GM19043 (cell line): ENCODE measurements at regions not wholly inside any gene's neighbourhood (a gene's known extent, or its start where the extent isn't known, plus 50 kb on each side); places are given as distances from the start of the nearest gene placed in this dataset.

Experiments used
- ATAC-seq: cut with Tn5 transposase; IDR thresholded peaks from one replicate; pipeline ENCODE4 v1.9.1; 2021; ENCODE audit warnings: low read depth; ENCODE audit not compliant: unreplicated experiment

DNA sequence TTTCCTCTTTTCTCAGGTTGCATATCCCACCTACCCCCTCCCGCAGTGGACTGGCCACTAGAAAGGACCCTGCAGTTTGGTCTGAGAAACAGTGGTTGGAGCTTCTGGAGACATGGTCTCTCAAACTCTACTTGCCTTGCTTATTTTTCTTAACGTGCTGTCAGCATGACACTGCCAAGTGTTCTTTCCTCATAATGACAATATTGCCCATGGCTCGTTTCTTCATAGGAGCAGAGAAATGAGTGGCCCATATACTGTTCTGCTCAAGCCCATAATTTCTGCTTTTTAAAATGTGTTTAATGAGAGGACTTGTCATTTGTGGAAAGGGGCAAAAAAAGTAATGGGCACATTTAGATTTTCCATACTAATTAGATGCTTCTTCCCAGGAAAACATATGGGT lies 828.7 kb downstream of the BCL11A start:
- no peak for ATAC-seq

DNA sequence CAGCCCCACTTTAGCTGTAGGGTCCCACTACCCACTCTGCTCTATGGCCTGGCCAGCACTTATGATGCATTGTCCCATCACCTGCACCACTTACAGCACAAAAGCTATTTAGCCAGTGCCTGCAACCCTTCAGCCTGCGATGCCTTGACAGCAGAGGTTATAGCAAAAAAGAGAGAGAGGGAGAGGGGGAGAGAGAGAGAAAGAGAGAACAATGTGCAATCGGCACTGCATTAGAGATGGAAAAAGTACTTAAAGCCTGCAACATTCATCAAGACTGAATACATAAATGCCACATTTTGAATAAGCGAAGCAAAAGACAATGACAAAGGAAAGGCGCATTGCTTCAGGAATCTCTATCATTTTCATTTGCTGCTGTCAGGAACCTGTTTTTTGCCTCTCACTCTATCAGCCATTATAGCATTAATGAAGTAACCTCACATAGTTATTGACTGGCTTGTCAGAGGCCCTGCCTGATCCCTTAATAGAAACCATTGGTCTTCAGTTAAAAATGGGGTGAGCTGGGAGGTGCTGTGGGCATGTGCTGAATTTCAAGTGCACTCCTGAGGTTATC lies 833.1 kb downstream of the BCL11A start:
- ATAC-seq: no peak

DNA sequence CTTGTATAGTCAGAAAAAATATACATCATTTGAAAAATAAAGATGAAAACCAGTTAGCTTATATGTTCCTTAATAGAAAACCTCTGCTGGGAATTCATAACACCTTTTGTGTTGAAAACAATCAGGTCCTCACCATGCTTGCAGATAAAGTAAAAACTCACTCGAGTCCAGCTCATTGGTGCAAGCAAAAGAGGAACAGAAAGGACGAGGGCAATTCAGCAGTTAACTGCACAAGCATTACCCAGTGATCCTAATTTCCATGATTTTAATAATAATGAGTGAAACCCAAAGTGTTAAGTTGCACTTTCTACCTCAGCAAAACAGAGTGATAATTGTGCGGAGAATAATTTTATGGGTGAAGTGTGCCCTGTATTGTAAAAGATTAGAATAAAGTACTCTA lies 839.9 kb downstream of the BCL11A start:
- no peak for ATAC-seq

DNA sequence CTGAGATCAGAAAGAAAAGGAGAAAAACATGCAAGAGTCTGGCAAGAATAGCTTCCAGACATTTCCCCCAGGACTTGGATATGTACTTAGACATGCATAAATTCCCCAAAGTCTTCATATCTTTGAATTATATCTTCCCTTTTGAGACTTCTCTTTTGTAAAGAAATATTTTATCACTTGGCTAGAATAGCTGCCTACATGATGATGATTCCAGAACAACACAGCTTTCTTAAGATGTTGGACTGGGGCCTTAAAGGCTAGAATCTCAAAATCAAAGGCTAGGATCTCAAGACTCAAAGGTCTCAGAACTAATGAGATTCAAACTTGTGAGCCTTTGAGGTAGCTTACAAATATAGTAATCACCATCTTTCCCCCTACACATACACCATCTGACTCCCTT lies 842.3 kb downstream of the BCL11A start:
- no peak for ATAC-seq

DNA sequence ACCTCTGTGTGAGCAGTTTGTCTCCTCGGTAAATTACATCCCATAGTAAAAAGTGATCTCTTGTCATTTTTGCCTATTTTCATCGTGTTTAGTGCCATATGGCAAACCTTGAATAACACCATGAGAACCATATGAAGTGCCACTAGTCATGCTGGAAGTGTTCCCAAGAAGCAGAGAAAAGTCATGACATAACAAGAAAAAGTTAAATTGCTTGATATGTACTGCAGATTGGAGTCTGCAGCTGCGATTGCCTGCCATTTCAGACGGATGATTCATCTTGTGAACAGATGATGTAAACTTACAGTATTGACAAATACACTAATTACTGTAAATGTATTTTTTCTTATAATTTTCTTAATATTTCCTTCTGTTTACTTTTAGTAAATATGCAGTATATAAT lies 846.7 kb downstream of the BCL11A start:
- no peak for ATAC-seq

DNA sequence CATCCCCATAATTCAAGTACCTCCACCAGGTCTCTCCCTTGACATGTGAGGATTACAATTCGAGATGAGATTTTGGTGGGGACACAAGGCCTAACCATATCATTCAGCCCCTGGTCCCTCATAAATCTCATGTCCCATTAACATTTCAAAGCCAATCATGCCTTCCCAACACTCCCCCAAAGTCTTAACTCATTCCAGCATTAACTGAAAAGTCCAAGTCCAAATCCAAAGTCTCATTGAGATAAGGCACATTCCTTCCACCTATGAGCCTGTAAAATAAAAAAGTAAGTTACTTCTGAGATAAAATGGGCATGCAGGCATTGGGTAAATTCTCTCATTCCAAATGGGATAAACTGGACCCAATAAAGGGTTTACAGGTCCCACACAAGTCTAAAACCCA lies 849.7 kb downstream of the BCL11A start:
- ATAC-seq: no peak

DNA sequence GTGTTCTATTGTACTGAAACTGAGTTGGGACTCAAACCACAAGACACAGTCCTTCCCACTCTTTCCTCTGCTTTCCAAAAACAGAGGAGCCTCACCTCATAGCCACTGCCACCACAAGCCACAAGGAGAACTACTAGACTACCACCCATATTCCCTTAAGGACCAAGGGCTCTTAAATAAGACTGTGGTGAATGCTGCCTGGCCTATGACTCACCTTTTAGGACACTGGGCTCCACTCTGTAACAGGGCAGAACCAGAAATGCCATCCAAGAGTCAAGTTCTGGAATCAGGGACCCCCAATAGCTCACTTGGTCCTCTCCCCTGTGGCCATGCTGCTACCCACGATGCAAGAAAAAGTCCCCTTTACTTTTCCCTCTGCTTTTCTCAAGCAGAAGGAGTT lies 851.4 kb downstream of the BCL11A start:
- ATAC-seq: no peak

DNA sequence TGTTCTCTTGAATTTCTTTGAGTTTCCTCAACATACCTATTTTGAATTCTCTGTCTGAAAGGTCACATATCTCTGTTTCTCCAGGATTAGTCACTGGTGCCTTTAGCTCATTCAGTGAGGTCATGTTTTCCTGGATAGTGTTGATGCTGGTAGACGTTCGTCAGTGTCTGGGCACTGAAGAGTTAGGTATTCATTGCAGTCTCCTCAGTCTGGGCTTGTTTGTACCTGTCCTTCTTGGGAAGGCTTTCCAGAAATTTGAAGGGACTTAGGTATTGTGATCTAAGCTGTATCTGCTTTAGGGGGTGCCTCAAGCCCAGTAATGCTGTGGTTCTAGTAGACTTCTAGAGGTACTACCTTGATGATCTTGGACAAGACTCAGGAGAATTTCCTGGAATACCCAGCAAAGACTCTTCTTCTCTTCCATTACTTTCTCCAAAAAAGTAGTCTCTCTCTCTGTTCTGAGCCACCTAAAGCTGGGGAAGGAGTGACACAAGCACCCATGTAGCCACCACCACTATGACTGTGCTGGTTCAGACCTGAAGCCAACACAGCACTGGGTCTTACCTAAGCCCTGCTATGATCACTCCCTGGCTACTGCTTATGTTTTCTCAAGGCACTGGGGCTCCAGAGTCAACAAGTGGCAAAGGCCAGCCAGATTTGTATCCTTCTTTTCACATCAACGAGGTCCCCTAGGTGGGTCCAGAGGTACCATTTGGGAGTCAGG lies 852.0 kb downstream of the BCL11A start:
- ATAC-seq: no peak

DNA sequence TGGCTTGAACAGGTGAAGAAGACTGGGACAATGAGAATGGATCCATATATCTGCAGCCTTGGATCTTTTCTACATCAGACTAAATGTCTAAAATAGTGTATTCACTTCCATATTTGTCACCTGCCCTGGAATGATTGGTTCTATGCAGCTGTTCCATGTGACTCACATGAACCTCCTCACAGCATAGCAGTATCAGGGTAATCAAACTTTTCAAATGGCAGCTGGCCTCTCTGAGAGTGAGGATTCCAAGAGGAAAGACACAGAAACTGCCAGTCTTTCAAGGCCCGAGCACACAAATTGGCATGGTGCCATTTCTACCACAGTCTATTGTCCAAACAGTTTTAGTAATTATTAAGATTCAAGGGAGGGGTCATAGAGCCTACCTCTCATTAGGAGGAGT lies 859.3 kb downstream of the BCL11A start:
- ATAC-seq: no peak

DNA sequence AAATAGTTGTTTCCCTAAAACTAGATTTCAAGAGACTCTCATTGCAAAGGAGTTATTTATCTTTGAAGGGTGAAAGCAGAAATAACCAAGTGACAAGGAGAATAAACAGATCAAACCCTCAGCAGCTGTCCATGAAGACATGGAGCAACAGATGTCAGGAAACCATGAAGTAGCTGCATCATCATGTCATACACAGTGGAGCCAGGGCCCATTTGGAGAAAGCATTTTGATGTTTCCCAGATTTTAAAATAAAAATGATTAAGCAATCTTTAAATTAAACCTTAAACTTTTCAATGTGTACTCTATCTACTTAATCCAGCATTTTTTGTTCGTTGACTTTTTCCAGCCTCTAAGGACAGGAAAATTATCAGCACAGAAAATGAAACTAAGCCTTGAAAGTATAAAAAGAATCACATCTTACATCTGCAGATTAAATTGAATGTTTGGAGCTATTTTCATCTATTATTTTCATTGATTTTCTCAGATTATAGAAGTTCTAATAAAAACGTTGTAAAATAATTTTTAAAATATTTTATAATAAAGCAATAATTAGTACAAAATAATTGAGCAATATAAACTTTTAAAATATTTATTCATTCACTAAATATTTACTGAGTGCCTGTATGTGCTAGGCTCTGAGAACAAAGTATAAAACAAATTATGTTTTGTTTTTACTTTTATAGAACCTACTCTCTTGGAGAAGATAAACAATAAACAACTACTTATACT lies 860.1 kb downstream of the BCL11A start:
- ATAC-seq: no peak

DNA sequence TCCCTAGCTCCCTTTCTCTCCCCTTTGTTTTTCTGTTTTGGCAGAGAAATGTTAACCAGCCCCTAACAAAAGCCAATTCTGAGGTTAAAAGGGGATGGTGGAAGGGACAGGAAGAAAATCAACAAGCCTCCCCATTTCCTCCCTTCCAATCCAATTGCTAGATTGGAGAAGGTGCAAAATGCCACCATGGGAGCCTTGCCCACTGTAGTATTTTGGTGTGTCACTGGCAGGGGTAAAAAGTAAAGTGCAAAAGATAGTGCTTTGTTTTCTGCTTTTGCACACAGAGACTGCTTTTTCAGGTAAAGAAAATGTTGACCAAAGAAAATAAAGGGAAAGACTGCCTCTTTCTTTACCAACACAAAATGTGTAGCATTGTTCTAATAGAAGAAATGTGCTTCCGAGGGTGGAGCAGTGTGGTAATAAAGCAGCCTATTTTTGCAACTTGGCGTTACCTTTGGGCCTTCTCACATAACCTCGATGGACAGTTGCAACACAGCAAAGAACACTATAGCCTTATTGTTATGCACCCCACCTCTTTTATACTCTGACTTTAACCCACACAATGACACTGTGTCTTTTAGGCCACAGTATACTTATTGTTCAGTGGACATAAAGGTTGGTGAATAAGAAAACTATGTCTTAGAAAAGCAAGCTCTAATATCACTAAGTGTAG lies 861.8 kb downstream of the BCL11A start:
- ATAC-seq: no peak

DNA sequence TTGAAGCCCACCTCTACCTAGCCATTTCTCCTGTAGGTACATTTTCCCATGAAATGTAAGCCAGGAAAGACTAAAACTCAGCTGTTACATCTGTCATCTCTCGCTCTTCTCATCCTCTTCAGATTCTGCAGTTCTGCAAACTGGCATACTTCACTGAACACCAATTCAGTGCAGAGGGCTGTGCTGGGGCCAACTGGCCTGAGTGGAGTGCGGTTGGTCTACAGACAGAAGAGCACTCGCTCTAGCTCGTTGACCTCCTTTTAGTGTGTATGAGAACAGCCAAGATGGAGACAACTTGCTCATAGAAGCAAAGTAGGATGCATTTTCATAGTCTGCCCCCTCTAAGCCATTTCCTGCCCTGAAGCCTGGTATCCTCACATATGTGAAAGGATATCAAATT lies 862.6 kb downstream of the BCL11A start:
- no peak for ATAC-seq

DNA sequence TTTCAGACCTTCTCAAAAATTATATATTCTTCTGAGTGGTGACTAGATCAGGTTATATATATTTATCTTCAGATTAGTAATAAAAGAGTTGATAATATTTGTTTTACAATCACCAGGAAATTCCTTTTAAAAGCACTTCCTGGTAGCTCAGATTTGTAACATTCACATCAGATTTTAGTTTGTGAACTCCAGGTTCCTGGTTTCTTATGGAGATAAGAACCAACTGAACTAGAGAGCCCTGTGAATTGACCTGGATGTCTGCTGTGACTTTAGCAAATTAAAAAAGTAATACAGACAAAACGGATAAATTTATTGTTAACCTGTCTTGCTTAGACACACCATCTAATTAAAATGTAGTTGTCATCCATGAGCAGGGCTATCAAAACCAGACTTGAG lies 868.7 kb downstream of the BCL11A start:
- ATAC-seq: no peak

DNA sequence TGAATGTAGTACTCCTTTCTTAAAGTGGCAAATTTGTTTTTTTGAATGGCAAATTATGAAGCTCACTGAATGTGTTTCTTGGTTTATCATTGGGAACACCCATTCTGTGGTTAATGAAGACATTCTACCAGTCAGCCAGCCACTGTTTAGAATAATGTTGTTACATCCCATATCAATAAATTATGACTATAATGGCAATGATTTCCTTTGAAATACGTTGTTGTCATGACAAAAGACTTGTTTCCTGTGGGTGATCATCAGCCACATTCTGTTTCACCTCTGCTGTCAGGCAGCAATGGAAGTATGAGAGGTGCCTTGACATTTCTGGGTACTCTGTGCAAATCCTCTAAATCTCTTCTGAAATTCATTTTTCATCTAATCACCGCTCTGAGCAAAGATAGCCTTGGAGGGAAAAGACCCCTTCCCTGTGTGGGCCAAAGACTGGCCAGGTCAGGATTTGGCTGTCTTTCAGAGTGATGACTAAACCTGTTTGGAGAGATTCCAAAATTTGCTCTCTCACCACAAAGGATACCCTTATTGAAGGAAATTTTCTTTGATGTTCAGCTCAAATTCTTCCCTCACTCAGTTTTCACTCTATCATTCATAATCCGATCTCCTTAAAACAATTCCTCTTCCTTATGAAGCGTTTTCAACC lies 869.2 kb downstream of the BCL11A start:
- ATAC-seq: no peak

DNA sequence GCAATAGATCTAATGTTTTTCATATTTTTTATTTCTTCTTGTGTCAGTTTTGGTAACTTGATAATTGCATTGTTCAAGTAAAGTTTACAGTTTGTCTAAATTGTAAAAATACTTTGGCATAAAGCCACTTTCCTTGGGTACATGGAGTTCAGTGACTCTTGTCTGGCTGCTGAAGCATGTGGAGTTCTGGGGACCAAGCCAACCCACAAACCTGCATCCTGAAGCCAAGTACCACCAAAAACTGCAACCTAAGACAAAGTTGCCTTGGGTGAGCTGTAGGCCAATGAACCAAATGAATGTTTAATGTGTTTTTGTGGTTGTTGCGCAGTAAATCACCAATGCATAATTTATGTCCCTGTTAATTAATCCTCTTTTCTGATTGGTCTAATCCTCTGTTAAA lies 872.6 kb downstream of the BCL11A start:
- ATAC-seq: no peak

DNA sequence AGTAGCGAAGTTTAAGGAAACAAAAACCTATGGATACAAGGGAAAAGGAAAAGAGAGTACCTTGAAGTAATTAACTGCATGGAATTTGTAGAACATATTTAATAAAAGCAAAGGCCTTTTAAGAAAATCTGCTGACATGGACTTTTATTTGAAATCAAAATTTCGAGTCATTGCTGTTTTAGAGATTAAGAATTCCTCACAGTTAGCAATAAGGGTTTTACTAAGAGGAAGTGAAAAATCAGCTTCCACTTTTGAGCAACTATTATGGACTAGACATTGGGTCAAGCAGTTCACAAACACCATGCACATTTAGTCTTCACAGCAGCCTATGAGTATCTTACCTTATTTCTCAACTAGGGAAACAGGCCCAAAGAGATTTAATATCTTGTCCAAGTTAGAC lies 876.3 kb downstream of the BCL11A start:
- ATAC-seq: no peak

DNA sequence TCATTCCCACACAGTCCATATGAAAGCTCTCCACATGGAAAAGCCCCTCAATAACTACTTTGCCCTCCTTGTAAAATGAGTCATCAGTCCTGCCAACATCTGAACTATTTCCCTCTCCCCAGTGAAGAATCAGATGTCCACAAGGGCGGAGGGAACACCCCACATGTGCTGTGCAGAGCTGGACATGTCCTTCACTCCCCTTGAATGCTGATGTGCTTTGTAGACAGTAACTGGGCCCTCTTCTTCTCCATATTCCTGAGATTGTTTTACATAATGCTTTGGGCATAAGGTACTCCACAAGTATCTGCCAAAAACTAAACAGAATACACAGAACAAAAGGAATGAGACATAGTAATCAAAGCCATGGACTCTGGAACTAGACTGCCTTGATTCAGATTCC lies 879.4 kb downstream of the BCL11A start:
- ATAC-seq: no peak

DNA sequence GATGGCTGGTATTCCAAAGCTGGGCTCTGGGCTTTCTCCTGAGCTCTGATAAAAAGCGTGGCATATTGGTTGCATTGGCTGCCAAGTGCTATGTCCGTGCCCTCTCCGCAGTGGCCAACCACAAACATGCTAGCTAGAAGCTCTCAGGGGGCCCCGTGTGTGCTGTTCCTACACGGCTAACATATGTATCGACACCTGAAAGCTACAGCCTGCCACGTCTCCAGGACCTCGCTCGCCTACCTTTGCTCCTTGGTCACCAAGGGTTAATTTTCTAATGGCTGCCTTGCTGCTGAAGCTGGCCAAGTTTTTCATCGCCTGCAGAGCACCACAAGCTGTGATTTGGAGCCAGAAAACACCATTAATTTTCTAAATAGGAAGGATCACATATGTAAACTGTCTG lies 888.4 kb downstream of the BCL11A start:
- ATAC-seq: no peak

DNA sequence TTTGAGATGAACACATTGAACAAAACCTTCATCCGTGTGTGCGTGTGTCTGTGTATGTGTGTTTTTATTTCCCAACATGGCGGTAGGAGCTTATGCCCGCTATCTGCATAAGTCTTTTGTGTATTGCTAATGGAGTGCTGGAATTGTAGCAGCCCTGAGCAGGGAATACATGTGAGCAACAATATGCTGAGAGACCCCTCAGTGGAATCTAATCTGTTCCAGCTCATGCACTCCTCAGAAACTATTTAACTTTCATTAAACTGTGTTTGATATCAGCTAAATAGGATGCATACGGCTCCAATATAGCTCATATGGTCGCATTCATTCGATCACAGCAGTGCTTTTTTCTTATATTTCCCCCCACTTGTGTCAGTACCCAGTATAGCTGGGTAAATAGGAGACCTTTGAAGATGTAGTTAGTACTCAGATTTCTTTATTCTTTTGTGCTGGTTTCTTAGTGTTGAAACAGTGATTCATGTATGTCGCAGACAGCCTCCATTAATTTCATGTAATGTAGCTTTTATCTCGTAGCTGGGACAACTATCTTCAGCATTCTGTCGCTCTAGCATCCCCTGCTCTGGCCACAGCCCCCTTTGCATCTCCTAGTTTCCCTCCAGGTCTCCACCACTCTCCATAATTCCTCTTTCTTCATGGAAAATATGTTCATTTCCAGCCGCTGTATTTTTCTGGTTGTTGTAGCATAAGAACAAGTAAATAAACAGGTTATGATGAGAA lies 891.2 kb downstream of the BCL11A start:
- ATAC-seq: no peak

DNA sequence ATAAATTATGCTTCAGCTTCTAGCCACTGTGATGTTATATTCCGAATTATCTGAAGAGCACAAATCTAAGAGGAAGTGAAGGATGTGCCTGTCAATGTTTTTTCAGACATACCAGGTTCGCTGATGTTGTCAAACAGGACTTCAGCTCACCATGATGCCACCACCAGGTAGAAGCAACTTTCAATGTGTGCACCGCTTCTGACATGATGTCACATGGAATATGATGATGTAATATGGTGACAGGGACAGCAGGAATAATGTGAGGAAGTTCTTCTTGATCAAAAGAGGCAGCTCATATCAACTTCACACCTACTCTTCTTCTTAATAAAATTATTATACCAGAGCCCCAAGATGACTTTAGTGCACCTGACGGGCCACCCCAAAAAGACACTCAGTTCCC lies 893.2 kb downstream of the BCL11A start:
- no peak for ATAC-seq
